A673 (cell line): ENCODE measurements at regions not wholly inside any gene's neighbourhood (a gene's known extent, or its start where the extent isn't known, plus 50 kb on each side); places are given as distances from the start of the nearest gene placed in this dataset.

Experiments used
- EZH2 ChIP-seq: fragments of 200-600 bp; sonication (generic); IDR thresholded peaks from 2 replicates; pipeline ENCODE4 v1.6.1; 2017; ENCODE audit warnings: borderline replicate concordance, low read depth, mild to moderate bottlenecking, mixed read lengths, antibody characterized with exemption, low read length; ENCODE audit not compliant: poor library complexity, severe bottlenecking
- TF ChIP-seq, protein P1 (sequence below): fragments of 300-800, 200-600 bp; sonication (generic); conservative IDR thresholded peaks from 2 replicates; pipeline ENCODE4 v1.5.1; 2017; ENCODE audit warnings: low read depth, mild to moderate bottlenecking, antibody characterized with exemption, low read length, moderate library complexity, mixed read lengths

DNA sequence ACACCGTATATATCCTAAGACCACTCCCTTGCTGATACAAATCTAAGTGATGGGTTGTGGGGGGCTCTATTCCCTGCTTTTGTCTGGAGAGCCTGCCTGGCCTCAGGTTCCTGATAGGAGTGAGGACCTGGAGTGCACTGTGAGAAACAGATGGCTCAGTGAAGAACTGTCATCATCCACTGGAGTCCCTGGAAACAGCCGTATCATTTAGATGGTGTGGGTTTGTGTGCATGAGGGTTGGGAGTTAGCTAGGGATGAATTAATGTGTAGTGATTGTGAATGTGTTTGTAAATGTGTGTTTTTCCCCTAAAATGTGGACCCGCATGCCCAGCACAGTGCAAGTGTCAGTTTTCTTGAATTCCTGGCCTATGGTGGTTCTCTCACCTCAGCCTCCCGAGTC, 111.6 kb downstream of the CRYBB2 start:
- TF ChIP-seq, protein P1, sequence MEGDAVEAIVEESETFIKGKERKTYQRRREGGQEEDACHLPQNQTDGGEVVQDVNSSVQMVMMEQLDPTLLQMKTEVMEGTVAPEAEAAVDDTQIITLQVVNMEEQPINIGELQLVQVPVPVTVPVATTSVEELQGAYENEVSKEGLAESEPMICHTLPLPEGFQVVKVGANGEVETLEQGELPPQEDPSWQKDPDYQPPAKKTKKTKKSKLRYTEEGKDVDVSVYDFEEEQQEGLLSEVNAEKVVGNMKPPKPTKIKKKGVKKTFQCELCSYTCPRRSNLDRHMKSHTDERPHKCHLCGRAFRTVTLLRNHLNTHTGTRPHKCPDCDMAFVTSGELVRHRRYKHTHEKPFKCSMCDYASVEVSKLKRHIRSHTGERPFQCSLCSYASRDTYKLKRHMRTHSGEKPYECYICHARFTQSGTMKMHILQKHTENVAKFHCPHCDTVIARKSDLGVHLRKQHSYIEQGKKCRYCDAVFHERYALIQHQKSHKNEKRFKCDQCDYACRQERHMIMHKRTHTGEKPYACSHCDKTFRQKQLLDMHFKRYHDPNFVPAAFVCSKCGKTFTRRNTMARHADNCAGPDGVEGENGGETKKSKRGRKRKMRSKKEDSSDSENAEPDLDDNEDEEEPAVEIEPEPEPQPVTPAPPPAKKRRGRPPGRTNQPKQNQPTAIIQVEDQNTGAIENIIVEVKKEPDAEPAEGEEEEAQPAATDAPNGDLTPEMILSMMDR, result no peak
- no peak for TF ChIP-seq EZH2
